KMS-11 (cell line): ENCODE measurements at regions not wholly inside any gene's neighbourhood (a gene's known extent, or its start where the extent isn't known, plus 50 kb on each side); places are given as distances from the start of the nearest gene placed in this dataset.

Source experiments
- H2AFZ ChIP-seq: fragments of 200-600 bp; sonication (generic); 2 replicates; pipeline ENCODE4 v1.6.1; 2016; ENCODE audit warnings: antibody characterized with exemption, mixed run types, low read depth
- H3K27ac ChIP-seq: fragments of 200-600 bp; sonication (generic); 2 replicates; pipeline ENCODE4 v1.6.1; 2016; ENCODE audit warnings: mild to moderate bottlenecking, mixed run types
- H3K27me3 ChIP-seq: fragments of 200-600 bp; sonication (generic); 2 replicates; pipeline ENCODE4 v1.6.1; 2017; ENCODE audit warnings: mild to moderate bottlenecking, low read depth, mixed run types, moderate library complexity; ENCODE audit not compliant: insufficient read depth
- H3K36me3 ChIP-seq: fragments of 200-600 bp; sonication (generic); 2 replicates; pipeline ENCODE4 v1.6.1; 2017; ENCODE audit warnings: mild to moderate bottlenecking, mixed run types; ENCODE audit not compliant: insufficient read depth
- H3K4me1 ChIP-seq: fragments of 200-600 bp; sonication (generic); 2 replicates; pipeline ENCODE4 v1.6.1; 2016; ENCODE audit warnings: mild to moderate bottlenecking, low read depth, mixed run types; ENCODE audit not compliant: poor library complexity, severe bottlenecking
- H3K4me2 ChIP-seq: fragments of 200-600 bp; sonication (generic); 2 replicates; pipeline ENCODE4 v1.7.0; 2016; ENCODE audit warnings: mild to moderate bottlenecking, mixed run types
- H3K4me3 ChIP-seq: fragments of 200-600 bp; sonication (generic); IDR thresholded peaks from 2 replicates; pipeline ENCODE4 v1.6.1; 2017; ENCODE audit warnings: low read depth, low read length, mixed read lengths; ENCODE audit not compliant: insufficient read depth
- H3K79me2 ChIP-seq: fragments of 200-600 bp; sonication (generic); 2 replicates; pipeline ENCODE4 v1.6.1; 2016; ENCODE audit warnings: low read depth, mixed run types; ENCODE audit not compliant: insufficient read depth
- H3K9ac ChIP-seq: fragments of 200-600 bp; sonication (generic); 2 replicates; pipeline ENCODE4 v1.6.1; 2016; ENCODE audit warnings: mild to moderate bottlenecking, mixed run types
- H4K20me1 ChIP-seq: fragments of 200-600 bp; sonication (generic); 2 replicates; pipeline ENCODE4 v1.6.1; 2016; ENCODE audit warnings: mild to moderate bottlenecking, mixed run types; ENCODE audit not compliant: insufficient read depth
- CTCF ChIP-seq: fragments of 200-600 bp; sonication (generic); conservative IDR thresholded peaks from 2 replicates; pipeline ENCODE4 v1.6.1; 2017; ENCODE audit warnings: low read depth, mild to moderate bottlenecking, antibody characterized with exemption, low read length, moderate library complexity, mixed read lengths

- Histone ChIP-seq H3K4me2 (no peak overlapping the region), H4K20me1 (no peaks in the 10 kb centered on the region), H3K4me1 (no peaks in the 10 kb centered on the region), H3K27ac (no peak overlapping the region), H3K9ac (no peak overlapping the region), H3K79me2 (no peaks in the 10 kb centered on the region), H3K4me3 (no peak overlapping the region), H3K36me3 (no peaks in the 10 kb centered on the region), H2AFZ (no peak overlapping the region), H3K27me3 (no peaks in the 10 kb centered on the region)
- TF ChIP-seq CTCF: no peak
Measured at GRCh38 chr9:86602715-86603114, 248.5 kb upstream of the TUT7 start.

- TF ChIP-seq CTCF: no peak
- H3K4me3 ChIP-seq: no peak overlapping the region
- H3K9ac ChIP-seq: no peak overlapping the region
- H3K4me2 ChIP-seq: no peak overlapping the region
- no peaks in the 10 kb centered on the region for H3K4me1 ChIP-seq
- H4K20me1 ChIP-seq: no peaks in the 10 kb centered on the region
- H3K79me2 ChIP-seq: no peaks in the 10 kb centered on the region
- H3K36me3 ChIP-seq: no peaks in the 10 kb centered on the region
- no peaks in the 10 kb centered on the region for H3K27me3 ChIP-seq
- no peak overlapping the region for H2AFZ ChIP-seq
- H3K27ac ChIP-seq: no peak overlapping the region
Measured at GRCh38 chr9:86601697-86602096, 247.5 kb upstream of the TUT7 start.

GRCh38 chr9:86600977-86601376 lies 246.8 kb upstream of the TUT7 start:
- H3K4me1 ChIP-seq: no peaks in the 10 kb centered on the region
- H3K79me2 ChIP-seq: no peaks in the 10 kb centered on the region
- H3K27ac ChIP-seq: no peak overlapping the region
- no peaks in the 10 kb centered on the region for H4K20me1 ChIP-seq
- H3K4me2 ChIP-seq: no peak overlapping the region
- H3K4me3 ChIP-seq: no peak overlapping the region
- H3K27me3 ChIP-seq: no peaks in the 10 kb centered on the region
- H2AFZ ChIP-seq: no peak overlapping the region
- no peaks in the 10 kb centered on the region for H3K36me3 ChIP-seq
- TF ChIP-seq CTCF: no peak
- no peak overlapping the region for H3K9ac ChIP-seq

GRCh38 chr9:86600291-86600690 lies 246.1 kb upstream of the TUT7 start:
- Histone ChIP-seq H3K27me3 (no peaks in the 10 kb centered on the region), H3K36me3 (no peaks in the 10 kb centered on the region), H3K9ac (no peak overlapping the region), H3K4me2 (no peak overlapping the region), H3K4me3 (no peak overlapping the region), H2AFZ (no peak overlapping the region), H4K20me1 (no peaks in the 10 kb centered on the region), H3K4me1 (no peaks in the 10 kb centered on the region), H3K27ac (no peak overlapping the region), H3K79me2 (no peaks in the 10 kb centered on the region)
- TF ChIP-seq CTCF: no peak

GRCh38 chr9:86599561-86599960 lies 245.4 kb upstream of the TUT7 start:
- no peaks in the 10 kb centered on the region for H3K79me2 ChIP-seq
- no peaks in the 10 kb centered on the region for H3K4me1 ChIP-seq

More at GRCh38 chr9:86599561-86599960, 245.4 kb upstream of the TUT7 start:
- no peaks in the 10 kb centered on the region for H3K27me3 ChIP-seq
- H2AFZ ChIP-seq: no peak overlapping the region
- H3K4me3 ChIP-seq: no peak overlapping the region
- H3K27ac ChIP-seq: no peak overlapping the region
- H4K20me1 ChIP-seq: no peaks in the 10 kb centered on the region
- no peak overlapping the region for H3K9ac ChIP-seq
- no peak overlapping the region for H3K4me2 ChIP-seq
- no peaks in the 10 kb centered on the region for H3K36me3 ChIP-seq
- TF ChIP-seq CTCF: no peak
